HG03139 (cell line): ENCODE measurements at regions not wholly inside any gene's neighbourhood (a gene's known extent, or its start where the extent isn't known, plus 50 kb on each side); places are given as distances from the start of the nearest gene placed in this dataset.
A peak's percentile ranks its signal among the peaks of the same experiment; 100 is the strongest.

Experiments used
- ATAC-seq: cut with Tn5 transposase; IDR thresholded peaks from one replicate; pipeline ENCODE4 v1.9.1; 2021; ENCODE audit not compliant: unreplicated experiment

- no peak for ATAC-seq
These were observed 134.6 kb downstream of the VRK1 start for GRCh38 chr14:96931751-96932150.

- no peak for ATAC-seq
These were observed 137.6 kb downstream of the VRK1 start for GRCh38 chr14:96934638-96935330.

- ATAC-seq: no peak
These were observed 141.8 kb downstream of the VRK1 start for GRCh38 chr14:96938946-96939345.

GRCh38 chr14:96940009-96940408 lies 142.8 kb downstream of the VRK1 start:
- no peak for ATAC-seq

GRCh38 chr14:96944297-96944696 lies 147.1 kb downstream of the VRK1 start:
- ATAC-seq: no peak

GRCh38 chr14:96945721-96946120 lies 148.5 kb downstream of the VRK1 start:
- ATAC-seq: no peak

- ATAC-seq: no peak
These were observed 152.4 kb downstream of the VRK1 start for GRCh38 chr14:96949594-96949993.

GRCh38 chr14:96951511-96951910 lies 154.3 kb downstream of the VRK1 start:
- no peak for ATAC-seq

- no peak for ATAC-seq
These were observed 156.1 kb downstream of the VRK1 start for GRCh38 chr14:96953087-96953874.

- ATAC-seq: no peak
These were observed 156.6 kb downstream of the VRK1 start for GRCh38 chr14:96953875-96954185.

- ATAC-seq: no peak
These were observed 159.5 kb downstream of the VRK1 start for GRCh38 chr14:96956464-96957239.

- ATAC-seq: no peak
These were observed 160.9 kb downstream of the VRK1 start for GRCh38 chr14:96958057-96958456.

GRCh38 chr14:96959992-96960391 lies 162.8 kb downstream of the VRK1 start:
- ATAC-seq: no peak

GRCh38 chr14:96960598-96961116 lies 163.5 kb downstream of the VRK1 start:
- ATAC-seq: no peak

GRCh38 chr14:96961895-96962294 lies 164.7 kb downstream of the VRK1 start:
- ATAC-seq: no peak

- ATAC-seq: peak; percentile 72
These were observed 165.2 kb downstream of the VRK1 start for GRCh38 chr14:96962337-96962736.

GRCh38 chr14:96964726-96965415 lies 167.7 kb downstream of the VRK1 start:
- ATAC-seq: no peak

- ATAC-seq: no peak
These were observed 168.9 kb downstream of the VRK1 start for GRCh38 chr14:96965885-96966595.

- ATAC-seq: no peak
These were observed 177.9 kb downstream of the VRK1 start for GRCh38 chr14:96975116-96975515.

GRCh38 chr14:96978525-96979272 lies 181.5 kb downstream of the VRK1 start:
- ATAC-seq: no peak
